HG03432 (cell line): ENCODE measurements at regions not wholly inside any gene's neighbourhood (a gene's known extent, or its start where the extent isn't known, plus 50 kb on each side); places are given as distances from the start of the nearest gene placed in this dataset.
"Not testable (repeated sequence)": the region's sequence is repeated elsewhere in the genome, so short reads cannot be mapped to it uniquely, and the experiment has no call there.

ENCODE experiments used
- ATAC-seq: cut with Tn5 transposase; IDR thresholded peaks from one replicate; pipeline ENCODE4 v1.9.1; 2021; ENCODE audit warnings: mild to moderate bottlenecking, moderate library complexity; ENCODE audit not compliant: unreplicated experiment

GRCh38 chr13:80889829-80890228 lies 548.9 kb upstream of the SPRY2 start:
- ATAC-seq: no peak

- ATAC-seq: no peak
Measured at GRCh38 chr13:80888390-80888789, 547.5 kb upstream of the SPRY2 start.

- ATAC-seq: no peak
Measured at GRCh38 chr13:80884056-80884785, 543.3 kb upstream of the SPRY2 start.

- no peak for ATAC-seq
Measured at GRCh38 chr13:80883545-80883944, 542.6 kb upstream of the SPRY2 start.

- ATAC-seq: no peak
Measured at GRCh38 chr13:80881942-80882445, 541.1 kb upstream of the SPRY2 start.

- ATAC-seq: no peak
Measured at GRCh38 chr13:80881495-80881894, 540.6 kb upstream of the SPRY2 start.

- ATAC-seq: no peak
Measured at GRCh38 chr13:80881034-80881433, 540.1 kb upstream of the SPRY2 start.

GRCh38 chr13:80877944-80878241 lies 537.0 kb upstream of the SPRY2 start:
- ATAC-seq: no peak

GRCh38 chr13:80877209-80877943 lies 536.5 kb upstream of the SPRY2 start:
- ATAC-seq: no peak

- peak; percentile 99 for ATAC-seq
Measured at GRCh38 chr13:80873589-80873988, 532.7 kb upstream of the SPRY2 start.

- not testable (repeated sequence) for ATAC-seq
Measured at GRCh38 chr13:80871971-80872370, 531.0 kb upstream of the SPRY2 start.

GRCh38 chr13:80871481-80871880 lies 530.6 kb upstream of the SPRY2 start:
- no peak for ATAC-seq

- ATAC-seq: no peak
Measured at GRCh38 chr13:80870186-80870585, 529.3 kb upstream of the SPRY2 start.

GRCh38 chr13:80866921-80867320 lies 526.0 kb upstream of the SPRY2 start:
- ATAC-seq: no peak

GRCh38 chr13:80865329-80865728 lies 524.4 kb upstream of the SPRY2 start:
- no peak for ATAC-seq

- ATAC-seq: no peak
Measured at GRCh38 chr13:80862456-80862855, 521.5 kb upstream of the SPRY2 start.

GRCh38 chr13:80860845-80861244 lies 519.9 kb upstream of the SPRY2 start:
- ATAC-seq: no peak

GRCh38 chr13:80858131-80858530 lies 517.2 kb upstream of the SPRY2 start:
- ATAC-seq: no peak

- ATAC-seq: no peak
Measured at GRCh38 chr13:80857321-80857720, 516.4 kb upstream of the SPRY2 start.

- ATAC-seq: no peak
Measured at GRCh38 chr13:80850771-80851170, 509.8 kb upstream of the SPRY2 start.

GRCh38 chr13:80844164-80844563 lies 503.2 kb upstream of the SPRY2 start:
- ATAC-seq: no peak

- ATAC-seq: no peak
Measured at GRCh38 chr13:80841414-80841813, 500.5 kb upstream of the SPRY2 start.
